Fibroblast of gingiva (primary cell): ENCODE measurements at regions not wholly inside any gene's neighbourhood (a gene's known extent, or its start where the extent isn't known, plus 50 kb on each side); places are given as distances from the start of the nearest gene placed in this dataset.

Experiments
- DNase-seq: peaks from one replicate; pipeline ENCODE4 v3.0.0-alpha.2; 2011; ENCODE audit warnings: low read depth

DNA sequence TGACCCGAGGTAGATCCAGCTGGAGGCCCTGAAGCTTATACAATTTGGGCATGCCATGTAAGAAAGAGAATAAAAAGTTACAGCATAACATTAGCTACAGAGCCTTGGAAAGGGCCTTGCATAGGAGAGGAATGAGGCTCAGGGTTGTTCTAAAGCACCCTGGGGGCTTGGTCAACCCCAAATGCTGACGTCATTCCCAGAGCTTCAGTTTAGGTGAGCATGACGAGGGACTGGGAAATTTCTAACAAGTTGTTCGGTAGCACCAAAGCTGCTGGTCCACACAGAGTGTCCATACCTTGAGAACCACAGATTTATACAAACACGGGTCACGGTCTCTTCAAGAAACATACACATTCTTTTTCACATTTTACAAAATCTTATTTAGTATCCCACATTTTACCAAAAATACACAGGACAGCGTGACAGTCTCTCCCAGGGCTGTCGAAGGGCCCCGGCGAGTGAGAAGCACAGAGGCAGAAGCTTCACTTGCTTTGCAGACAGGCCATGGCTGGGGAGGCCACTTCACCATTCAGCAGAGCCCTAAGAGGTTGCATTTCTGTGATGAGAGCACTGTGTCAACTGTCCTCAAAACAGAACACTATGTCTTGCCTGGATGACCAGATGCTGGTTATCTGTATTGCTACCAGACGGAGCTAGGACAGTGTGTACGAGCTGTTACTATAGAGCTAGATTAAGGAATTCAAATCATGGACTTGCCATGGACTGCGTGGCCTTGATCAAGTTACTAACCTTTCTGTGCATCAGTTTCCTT, 68.2 kb upstream of the ARRDC4 start:
- DNase-seq, result no peak

DNA sequence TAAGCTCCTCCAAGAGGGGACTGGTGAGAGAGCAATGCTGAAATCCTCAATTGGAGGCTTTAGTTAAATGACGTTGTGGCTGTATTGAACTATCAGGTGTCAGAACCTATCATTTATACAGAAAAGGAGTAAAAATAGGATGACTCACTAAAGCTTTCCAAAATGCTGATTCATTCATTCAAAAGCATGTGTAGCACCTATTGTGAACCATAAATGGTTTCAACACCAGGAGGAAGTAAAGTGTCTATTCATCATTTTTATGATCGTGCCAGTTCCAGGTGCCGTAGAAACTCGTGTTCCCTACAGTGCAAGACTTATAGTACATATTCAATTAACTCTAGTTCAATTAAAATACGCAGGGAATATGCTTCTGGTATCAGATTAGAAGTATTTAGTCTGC, 66.5 kb upstream of the ARRDC4 start:
- DNase-seq, result no peak

- DNase-seq, result no peak
These were observed 60.5 kb upstream of the ARRDC4 start for GRCh38 chr15:97899981-97900380.

DNA sequence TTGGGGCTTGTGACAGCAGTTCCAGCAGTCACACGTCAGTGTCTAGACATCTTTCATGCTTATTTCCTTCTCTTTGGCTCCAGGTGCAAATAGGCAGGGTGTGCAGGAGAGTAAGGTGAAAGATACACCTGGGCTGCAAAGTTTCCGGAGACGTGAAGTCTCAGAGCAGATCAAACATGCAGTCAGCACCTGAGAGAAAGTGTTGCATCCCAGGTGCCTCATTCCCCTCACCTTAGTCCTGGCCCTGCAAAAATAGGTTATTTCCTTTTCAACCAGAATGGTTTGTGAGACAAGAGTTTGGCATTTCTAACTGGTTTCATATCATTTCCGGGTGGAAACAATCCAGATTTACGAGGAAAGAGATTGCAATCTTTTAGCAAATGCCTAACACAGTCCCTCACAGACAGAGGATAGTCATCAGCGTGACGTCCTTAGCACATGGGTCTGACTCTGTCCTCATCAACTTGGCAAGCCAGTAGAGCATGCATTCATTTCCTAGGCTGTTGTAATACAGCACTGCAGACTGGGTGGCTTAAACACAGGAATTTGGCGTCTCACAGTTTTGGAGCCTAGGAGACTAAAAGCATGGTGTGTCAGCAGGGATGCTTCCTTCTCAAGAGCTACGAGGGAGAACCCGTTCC, 58.2 kb upstream of the ARRDC4 start:
- DNase-seq, result peak; percentile 58

- no peak for DNase-seq
These were observed 56.9 kb upstream of the ARRDC4 start for GRCh38 chr15:97903560-97903959.

- peak; percentile 42 for DNase-seq
These were observed 56.4 kb upstream of the ARRDC4 start for GRCh38 chr15:97903971-97904572.

DNA sequence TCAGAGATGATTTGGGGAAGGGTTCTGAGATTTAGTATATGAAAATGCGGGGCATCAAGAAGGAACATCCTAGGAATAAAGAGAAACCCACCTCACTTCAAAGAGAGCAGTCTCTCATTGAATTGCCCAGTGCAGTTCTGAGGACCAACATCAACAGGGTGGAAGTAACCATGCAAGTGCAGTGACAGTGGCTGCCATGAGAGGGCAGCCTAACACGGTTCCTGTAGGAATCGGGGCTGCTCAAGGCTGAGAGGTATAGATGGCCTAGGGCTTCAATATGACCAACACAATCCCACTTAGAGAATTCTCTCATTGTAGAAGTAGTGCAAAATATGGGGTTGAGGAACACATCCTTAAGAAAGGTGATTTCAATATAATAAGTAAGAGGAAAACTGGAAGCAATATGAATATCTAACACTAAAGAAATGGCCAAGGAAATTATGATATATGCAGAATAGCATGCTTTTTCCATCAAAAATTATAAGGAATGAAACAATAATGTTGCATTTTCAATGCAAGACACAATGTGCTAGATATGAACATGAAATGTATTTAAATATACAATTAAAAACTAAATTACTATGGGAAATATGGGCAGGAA, 51.1 kb upstream of the ARRDC4 start:
- peak; percentile 38 for DNase-seq
